IMR-90 (cell line): ENCODE measurements at regions not wholly inside any gene's neighbourhood (a gene's known extent, or its start where the extent isn't known, plus 50 kb on each side); places are given as distances from the start of the nearest gene placed in this dataset.

Experiments
- ATAC-seq: fragments of 200-7000 bp; cut with Tn5 transposase; 2 replicates; pipeline ENCODE4 v1.9.1; 2020; ENCODE audit warnings: low read depth, mild to moderate bottlenecking, moderate library complexity
- BruUV-seq: library from RNA; stranded (reverse); fragments of 400-500 nt; replicated peaks from 2 replicates; lab custom pipeline; 2021; lab: Mats Ljungman, UMichigan
- CTCF ChIA-PET: fragments of 300-600 bp; formaldehyde crosslinking; extraction: SDS; loops from one replicate; lab custom pipeline; 2021; ENCODE audit warnings: antibody characterized with exemption; lab: Yijun Ruan, JAX
- POLR2A ChIA-PET: fragments of 300-600 bp; sonication (Branson Sonifier 250); formaldehyde crosslinking; loops from one replicate; lab custom pipeline; 2022; ENCODE audit warnings: antibody characterized with exemption; ENCODE audit not compliant: unreplicated experiment; lab: Charles Lee
- DNase-seq: peaks from one replicate; pipeline ENCODE4 v3.0.0; 2013
- H2AFZ ChIP-seq: replicated peaks from 2 replicates; pipeline ENCODE3; 2013; ENCODE audit warnings: low read length, mild to moderate bottlenecking; ENCODE audit not compliant: poor library complexity
- H2AK5ac ChIP-seq: 2 replicates; pipeline ENCODE4 v1.6.1; 2013; ENCODE audit warnings: low read depth, low read length, inconsistent platforms
- H2AK9ac ChIP-seq: replicated peaks from 2 replicates; pipeline ENCODE3; 2013; ENCODE audit warnings: mild to moderate bottlenecking, low read depth, low read length, moderate library complexity; ENCODE audit not compliant: poor library complexity
- H2BK120ac ChIP-seq: 2 replicates; pipeline ENCODE4 v1.6.1; 2013; ENCODE audit warnings: low read depth, low read length, inconsistent platforms
- H2BK15ac ChIP-seq: 3 replicates; pipeline ENCODE4 v1.6.1; 2013; ENCODE audit warnings: low read depth, low read length, inconsistent platforms
- H2BK20ac ChIP-seq: 2 replicates; pipeline ENCODE4 v1.6.1; 2013; ENCODE audit warnings: low read depth, mild to moderate bottlenecking, inconsistent platforms, low read length, moderate library complexity
- H2BK5ac ChIP-seq: 2 replicates; pipeline ENCODE4 v1.6.1; 2013; ENCODE audit warnings: mild to moderate bottlenecking, low read depth, low read length, inconsistent platforms; ENCODE audit not compliant: poor library complexity, severe bottlenecking
- H3K14ac ChIP-seq: replicated peaks from 2 replicates; pipeline ENCODE4 v1.6.1; 2013; ENCODE audit warnings: low read depth, low read length, inconsistent platforms
- H3K18ac ChIP-seq: 2 replicates; pipeline ENCODE4 v1.6.1; 2013; ENCODE audit warnings: low read depth, low read length, control low read depth
- H3K23ac ChIP-seq: 2 replicates; pipeline ENCODE4 v1.6.1; 2013; ENCODE audit warnings: low read depth, low read length, inconsistent platforms
- H3K27ac ChIP-seq: 2 replicates; pipeline ENCODE4 v1.5.1; 2013; ENCODE audit warnings: mild to moderate bottlenecking, control low read depth, low read length; ENCODE audit not compliant: insufficient read depth
- H3K27me3 ChIP-seq: 2 replicates; pipeline ENCODE4 v1.6.1; 2013; ENCODE audit warnings: low read length; ENCODE audit not compliant: control insufficient read depth, insufficient read depth
- H3K36me3 ChIP-seq: 2 replicates; pipeline ENCODE4 v1.6.1; 2013; ENCODE audit warnings: low read length, mixed read lengths; ENCODE audit not compliant: control insufficient read depth, insufficient read depth
- H3K4ac ChIP-seq: 2 replicates; pipeline ENCODE4 v1.6.1; 2013; ENCODE audit warnings: low read depth, low read length, inconsistent platforms
- H3K4me1 ChIP-seq: 2 replicates; pipeline ENCODE4 v1.6.1; 2013; ENCODE audit warnings: low read length, mixed read lengths; ENCODE audit not compliant: control insufficient read depth, insufficient read depth
- H3K4me2 ChIP-seq: 2 replicates; pipeline ENCODE4 v1.6.1; 2013; ENCODE audit warnings: low read depth, mild to moderate bottlenecking, control low read depth, low read length, moderate library complexity
- H3K4me3 ChIP-seq: 2 replicates; pipeline ENCODE4 v1.5.1; 2013; ENCODE audit warnings: low read depth, mild to moderate bottlenecking, control low read depth, low read length, moderate library complexity; ENCODE audit not compliant: insufficient read depth
- H3K56ac ChIP-seq: 2 replicates; pipeline ENCODE4 v1.6.1; 2013; ENCODE audit warnings: low read length, inconsistent platforms; ENCODE audit not compliant: insufficient read depth; ENCODE audit errors: extremely low read depth
- H3K79me1 ChIP-seq, 2 experiments: 2 replicates each; pipeline ENCODE4 v1.6.1; 2013; ENCODE audit warnings: low read length in 2 of 2, inconsistent platforms in 1 of 2, low read depth in 1 of 2
- H3K9ac ChIP-seq: 2 replicates; pipeline ENCODE4 v1.6.1; 2013; ENCODE audit warnings: low read depth, low read length, control low read depth
- H3K9me1 ChIP-seq: 2 replicates; pipeline ENCODE4 v1.6.1; 2013; ENCODE audit warnings: low read length, inconsistent platforms; ENCODE audit not compliant: insufficient read depth
- H3K9me3 ChIP-seq: 2 replicates; pipeline ENCODE4 v1.6.1; 2013; ENCODE audit warnings: low read length; ENCODE audit not compliant: control insufficient read depth, insufficient read depth
- H4K20me1 ChIP-seq: 2 replicates; pipeline ENCODE4 v1.6.1; 2013; ENCODE audit warnings: low read length, inconsistent platforms; ENCODE audit not compliant: insufficient read depth
- H4K5ac ChIP-seq: 2 replicates; pipeline ENCODE4 v1.6.1; 2013; ENCODE audit warnings: mild to moderate bottlenecking, low read depth, low read length, control low read depth
- H4K8ac ChIP-seq, 2 experiments: 2 replicates each; pipeline ENCODE4 v1.6.1; 2013; ENCODE audit warnings: low read depth in 2 of 2, low read length in 2 of 2, control low read depth in 1 of 2, inconsistent platforms in 1 of 2
- H4K91ac ChIP-seq: 2 replicates; pipeline ENCODE4 v1.6.1; 2013; ENCODE audit warnings: low read depth, low read length, inconsistent platforms; ENCODE audit not compliant: insufficient read depth
- BHLHE40 ChIP-seq: fragments of 150-350 bp; IDR thresholded peaks from 2 replicates; pipeline ENCODE4 v1.6.1; 2016; ENCODE audit warnings: mild to moderate bottlenecking, low read depth, low read length
- CEBPB ChIP-seq: IDR thresholded peaks from 2 replicates; pipeline ENCODE4 v1.6.1; 2012; ENCODE audit warnings: low read depth, low read length, improper control_type of control experiment
- CHD1 ChIP-seq: IDR thresholded peaks from 2 replicates; pipeline ENCODE4 v1.6.1; 2012; ENCODE audit warnings: low read depth, low read length, improper control_type of control experiment
- CTCF ChIP-seq: conservative IDR thresholded peaks from 2 replicates; pipeline ENCODE4 v1.5.1; 2012; ENCODE audit warnings: mild to moderate bottlenecking, low read depth, low read length, improper control_type of control experiment
- ELK1 ChIP-seq: fragments of 150-350 bp; IDR thresholded peaks from 2 replicates; pipeline ENCODE4 v1.6.1; 2016; ENCODE audit warnings: low read depth, mild to moderate bottlenecking, low read length, moderate library complexity, borderline replicate concordance
- FOS ChIP-seq: fragments of 150-350 bp; IDR thresholded peaks from 2 replicates; pipeline ENCODE4 v1.6.1; 2016; ENCODE audit warnings: low read depth, low read length
- MAFK ChIP-seq: IDR thresholded peaks from 2 replicates; pipeline ENCODE4 v1.6.1; 2012; ENCODE audit warnings: low read depth, low read length, improper control_type of control experiment
- MAZ ChIP-seq: IDR thresholded peaks from 2 replicates; pipeline ENCODE4 v1.6.1; 2012; ENCODE audit warnings: low read depth, mild to moderate bottlenecking, low read length, improper control_type of control experiment, moderate library complexity, borderline replicate concordance
- MXI1 ChIP-seq: IDR thresholded peaks from 2 replicates; pipeline ENCODE4 v1.6.1; 2012; ENCODE audit warnings: low read depth, mild to moderate bottlenecking, low read length, moderate library complexity, borderline replicate concordance
- NFE2L2 ChIP-seq: fragments of 150-350 bp; IDR thresholded peaks from 2 replicates; pipeline ENCODE4 v1.6.1; 2016; ENCODE audit warnings: low read depth, mild to moderate bottlenecking, low read length
- POLR2A ChIP-seq: IDR thresholded peaks from 2 replicates; pipeline ENCODE4 v1.6.1; 2012; ENCODE audit warnings: mild to moderate bottlenecking, low read depth, low read length
- RAD21 ChIP-seq: IDR thresholded peaks from 2 replicates; pipeline ENCODE4 v1.6.1; 2012; ENCODE audit warnings: low read length, improper control_type of control experiment
- RCOR1 ChIP-seq: IDR thresholded peaks from 2 replicates; pipeline ENCODE4 v1.6.1; 2012; ENCODE audit warnings: mild to moderate bottlenecking, low read length, improper control_type of control experiment; ENCODE audit not compliant: insufficient replicate concordance
- RFX5 ChIP-seq: IDR thresholded peaks from 2 replicates; pipeline ENCODE4 v1.8.0; 2012; ENCODE audit warnings: low read depth, mild to moderate bottlenecking, low read length, moderate library complexity
- SMC3 ChIP-seq: fragments of 150-350 bp; IDR thresholded peaks from 2 replicates; pipeline ENCODE4 v1.6.1; 2016; ENCODE audit warnings: low read depth, mild to moderate bottlenecking, antibody characterized with exemption, low read length, moderate library complexity
- USF2 ChIP-seq: fragments of 150-350 bp; IDR thresholded peaks from 2 replicates; pipeline ENCODE4 v1.6.1; 2017; ENCODE audit warnings: mild to moderate bottlenecking, antibody characterized with exemption, low read length, low read depth
- WGBS, 2 experiments: methylation state at CpG; one replicate each; pipeline versions ENCODE4 v1.1.5 to v1.1.7; 2013; ENCODE audit warnings: missing lambda C conversion rate in 2 of 2; ENCODE audit not compliant: insufficient read length in 1 of 2; ENCODE audit errors: extremely low coverage in 2 of 2; 5-methylcytosine and 5-hydroxymethylcytosine counted together
- dilution Hi-C: fragments of 300-500 bp; cut with HindIII; formaldehyde crosslinking; loops from one replicate; pipeline ENCODE4 v1.14.3; 2018; ENCODE audit warnings: low sequenced_read_pairs; ENCODE audit not compliant: unreplicated experiment
- in situ Hi-C: fragments of 300-500 bp; cut with MboI; formaldehyde crosslinking; loops from 3 replicates; pipeline ENCODE4 v1.14.3; 2019; ENCODE audit warnings: low sequenced_read_pairs, inconsistent platforms, mixed read lengths
- intact Hi-C: fragments of 100-400 bp; cut with micrococcal nuclease; formaldehyde crosslinking; loops from 2 replicates; pipeline ENCODE4 v1.10.0; 2022

- no peak overlapping the region for H3K27ac ChIP-seq
- no peak overlapping the region for H2BK15ac ChIP-seq
- no peaks in the 10 kb centered on the region for H3K36me3 ChIP-seq
- dilution Hi-C loops, result no loop called here
- no peak overlapping the region for H3K14ac ChIP-seq
- no peak overlapping the region for H2AK9ac ChIP-seq
- H3K9ac ChIP-seq, result no peak overlapping the region
- H3K4ac ChIP-seq, result no peak overlapping the region
- no peaks in the 10 kb centered on the region for H3K27me3 ChIP-seq
- BruUV-seq, result no TSS peak
- DNase-seq (no peak), ATAC-seq (no peak)
- H3K9me1 ChIP-seq, result no peaks in the 10 kb centered on the region
- CTCF ChIA-PET, result no interaction called here
- H3K56ac ChIP-seq, result no peak overlapping the region
- H3K23ac ChIP-seq, result no peak overlapping the region
- intact Hi-C loops, result no loop called here
- POLR2A ChIA-PET, result no interaction called here
- H3K4me1 ChIP-seq, result no peaks in the 10 kb centered on the region
- H3K4me2 ChIP-seq, result no peak overlapping the region
- H2AFZ ChIP-seq, result no peak overlapping the region
- H2BK20ac ChIP-seq, result no peak overlapping the region
- 60% methylated on average over 1 of the region's 2 CpGs; no CpG with 5 or more reads in 1 of the 2 experiments for WGBS, 2 experiments
- H2AK5ac ChIP-seq, result no peak overlapping the region
- no peaks in the 10 kb centered on the region for H4K20me1 ChIP-seq
- H2BK5ac ChIP-seq, result no peak overlapping the region
- no peaks in the 10 kb centered on the region for H3K79me1 ChIP-seq
- no peak overlapping the region for H3K4me3 ChIP-seq
- no peak overlapping the region for H4K91ac ChIP-seq
- H2BK120ac ChIP-seq, result no peak overlapping the region
- in situ Hi-C loops, result no loop called here
- no peak overlapping the region for H4K5ac ChIP-seq
- H3K18ac ChIP-seq, result no peak overlapping the region
- peaks cover 18% of the 10 kb centered on the region for H3K9me3 ChIP-seq
- TF ChIP-seq MXI1 (no peak), CTCF (no peak), BHLHE40 (no peak), FOS (no peak), MAZ (no peak), SMC3 (no peak), CEBPB (no peak), CHD1 (no peak), ELK1 (no peak), NFE2L2 (no peak), RAD21 (no peak), MAFK (no peak), USF2 (no peak), POLR2A (no peak), RFX5 (no peak), RCOR1 (no peak)
- H4K8ac ChIP-seq, result no peak overlapping the region
These were observed 144.1 kb upstream of the CELF4 start for GRCh38 chr18:37709740-37710139.
